ENCODE measurements at regions not wholly inside any gene's neighbourhood (a gene's known extent, or its start where the extent isn't known, plus 50 kb on each side); places are given as distances from the start of the nearest gene placed in this dataset.

- TF ChIP-seq CTCF (IDR thresholded peaks at IDR 0.05; ENCODE audit: insufficient read depth, low read length, poor library complexity, severe bottlenecking) (no peak), EZH2phosphoT487 (conservative IDR thresholded peaks at IDR 0.05; ENCODE audit: low read length) (no peak)
Observed at GRCh38 chr3:73299184-73299691, 237.8 kb downstream of the EBLN2 start.
